Gastroesophageal sphincter (tissue), 3 donors: ENCODE measurements at regions not wholly inside any gene's neighbourhood (a gene's known extent, or its start where the extent isn't known, plus 50 kb on each side); places are given as distances from the start of the nearest gene placed in this dataset.

Experiments used
- CTCF ChIP-seq, 4 experiments: fragments of 200-600 bp in 2 of 4; fragments of 450-650 bp in 2 of 4; sonication (generic) in 1 of 4; IDR thresholded peaks; one replicate each; pipeline ENCODE4 v1.5.1; 2017 to 2019; ENCODE audit warnings: antibody characterized with exemption in 4 of 4, mild to moderate bottlenecking in 2 of 4, moderate library complexity in 2 of 4
- EP300 ChIP-seq: sonication (generic); formaldehyde crosslinking; IDR thresholded peaks from one replicate; pipeline ENCODE4 v1.6.1; 2017; ENCODE audit warnings: antibody characterized with exemption, mild to moderate bottlenecking
- POLR2A ChIP-seq, 2 donors: fragments of 450-650 bp; IDR thresholded peaks; one replicate each; pipeline ENCODE4 v1.6.1; 2017; ENCODE audit warnings: antibody characterized with exemption in 2 of 2, mild to moderate bottlenecking in 2 of 2, moderate library complexity in 1 of 2

GRCh38 chr6:68167604-68168003 lies 467.5 kb upstream of the ADGRB3 start:
- TF ChIP-seq POLR2A (IDR thresholded peaks at IDR 0.05) (no peak), CTCF (IDR thresholded peaks at IDR 0.05) (no peak), EP300 (no peak)
